Upper lobe of left lung (tissue), 6 donors: ENCODE measurements at regions not wholly inside any gene's neighbourhood (a gene's known extent, or its start where the extent isn't known, plus 50 kb on each side); places are given as distances from the start of the nearest gene placed in this dataset.

ENCODE experiments used
- ATAC-seq, 2 donors: fragments of 200-7000 bp; cut with Tn5 transposase; one replicate each; pipeline ENCODE4 v1.9.1; 2022; ENCODE audit warnings: mild to moderate bottlenecking in 2 of 2, moderate library complexity in 2 of 2; ENCODE audit not compliant: low FRiP score in 2 of 2
- DNase-seq, 2 donors: peaks; one replicate each; pipeline ENCODE4 v3.0.0-alpha.2; 2019 to 2020
- H3K27ac ChIP-seq, 4 donors: fragments of 200-600 bp; sonication (generic); one replicate each; pipeline ENCODE4 v1.5.1; 2016 to 2019
- H3K27me3 ChIP-seq, 4 donors: fragments of 200-600 bp; sonication (generic); one replicate each; pipeline ENCODE4 v1.5.1; 2017 to 2019
- H3K36me3 ChIP-seq, 4 donors: fragments of 200-600 bp; sonication (generic); one replicate each; pipeline ENCODE4 v1.5.1; 2016 to 2019
- H3K4me1 ChIP-seq, 4 donors: fragments of 200-600 bp; sonication (generic); one replicate each; pipeline ENCODE4 v1.5.1; 2018 to 2019
- H3K4me3 ChIP-seq, 4 donors: fragments of 200-600 bp; sonication (generic); one replicate each; pipeline ENCODE4 v1.5.1; 2017 to 2019; ENCODE audit warnings: mild to moderate bottlenecking in 2 of 4, moderate library complexity in 1 of 4
- H3K9me3 ChIP-seq, 4 donors: fragments of 200-600 bp; sonication (generic); one replicate each; pipeline ENCODE4 v1.5.1; 2018 to 2019
- EP300 ChIP-seq, 4 donors: sonication (generic); formaldehyde crosslinking; IDR thresholded peaks; one replicate each; pipeline ENCODE4 v1.5.1; 2017; ENCODE audit warnings: antibody characterized with exemption in 4 of 4, control low read depth in 2 of 4
- POLR2A ChIP-seq, 4 donors: fragments of 450-650 bp; IDR thresholded peaks; one replicate each; pipeline ENCODE4 v1.5.1; 2016 to 2017; ENCODE audit warnings: antibody characterized with exemption in 4 of 4, mild to moderate bottlenecking in 2 of 4
- POLR2AphosphoS5 ChIP-seq, 2 donors: sonication (generic); formaldehyde crosslinking; IDR thresholded peaks; one replicate each; pipeline ENCODE4 v1.5.1; 2017; ENCODE audit warnings: antibody characterized with exemption in 2 of 2
- WGBS, 2 donors: methylation state at CpG; one replicate each; pipeline ENCODE4 v1.1.5; 2017 to 2018; 5-methylcytosine and 5-hydroxymethylcytosine counted together
- TF ChIP-seq, protein P1 (sequence below), 6 experiments: fragments of 450-650 bp in 4 of 6; fragments of 200-600 bp in 2 of 6; sonication (generic) in 2 of 6; IDR thresholded peaks; one replicate each; pipeline ENCODE4 v1.5.1; 2016 to 2019; ENCODE audit warnings: antibody characterized with exemption in 6 of 6
- donor health status: DM: no; HTN: no; CAD: no; lungs with moderate emphysema.
- donor health status: DM: no; HTN: yes; CAD: no; lungs with severe emphysema.

DNA sequence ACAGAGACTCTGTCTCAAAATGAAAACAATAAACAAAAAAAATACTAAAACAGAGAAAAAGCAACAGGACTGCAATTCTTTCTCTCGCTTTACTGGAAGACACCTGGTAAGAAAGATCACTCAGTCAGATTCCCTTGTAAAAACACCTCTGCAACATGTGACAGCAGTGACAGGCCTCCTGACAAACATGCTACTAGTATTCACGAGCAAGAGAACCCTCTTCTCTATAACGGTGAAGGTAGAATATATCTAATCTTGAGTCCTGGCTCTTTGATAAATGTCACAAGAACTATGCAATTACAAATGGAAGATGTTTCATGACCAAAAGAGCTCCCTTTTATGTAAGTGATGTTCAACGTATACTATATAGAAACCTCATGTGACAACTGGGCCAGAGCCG lies 986.7 kb upstream of the LRRN3 start:
- Histone ChIP-seq H3K27ac (no peak overlapping the region), H3K9me3 (no peaks in the 10 kb centered on the region), H3K4me3 (no peak overlapping the region), H3K36me3 (no peaks in the 10 kb centered on the region), H3K4me1 (no peaks in the 10 kb centered on the region), H3K27me3 (no peaks in the 10 kb centered on the region)
- ATAC-seq (no peak), DNase-seq (no peak)
- WGBS, 2 donors, result 81 to 90% methylated on average over 5 of the region's 5 CpGs
- no peak for TF ChIP-seq POLR2A (IDR thresholded peaks at IDR 0.05)
- no peak for TF ChIP-seq EP300 (IDR thresholded peaks at IDR 0.05)
- TF ChIP-seq, protein P1, sequence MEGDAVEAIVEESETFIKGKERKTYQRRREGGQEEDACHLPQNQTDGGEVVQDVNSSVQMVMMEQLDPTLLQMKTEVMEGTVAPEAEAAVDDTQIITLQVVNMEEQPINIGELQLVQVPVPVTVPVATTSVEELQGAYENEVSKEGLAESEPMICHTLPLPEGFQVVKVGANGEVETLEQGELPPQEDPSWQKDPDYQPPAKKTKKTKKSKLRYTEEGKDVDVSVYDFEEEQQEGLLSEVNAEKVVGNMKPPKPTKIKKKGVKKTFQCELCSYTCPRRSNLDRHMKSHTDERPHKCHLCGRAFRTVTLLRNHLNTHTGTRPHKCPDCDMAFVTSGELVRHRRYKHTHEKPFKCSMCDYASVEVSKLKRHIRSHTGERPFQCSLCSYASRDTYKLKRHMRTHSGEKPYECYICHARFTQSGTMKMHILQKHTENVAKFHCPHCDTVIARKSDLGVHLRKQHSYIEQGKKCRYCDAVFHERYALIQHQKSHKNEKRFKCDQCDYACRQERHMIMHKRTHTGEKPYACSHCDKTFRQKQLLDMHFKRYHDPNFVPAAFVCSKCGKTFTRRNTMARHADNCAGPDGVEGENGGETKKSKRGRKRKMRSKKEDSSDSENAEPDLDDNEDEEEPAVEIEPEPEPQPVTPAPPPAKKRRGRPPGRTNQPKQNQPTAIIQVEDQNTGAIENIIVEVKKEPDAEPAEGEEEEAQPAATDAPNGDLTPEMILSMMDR (IDR thresholded peaks at IDR 0.05), result no peak
- TF ChIP-seq POLR2AphosphoS5 (IDR thresholded peaks at IDR 0.05), result no peak

DNA sequence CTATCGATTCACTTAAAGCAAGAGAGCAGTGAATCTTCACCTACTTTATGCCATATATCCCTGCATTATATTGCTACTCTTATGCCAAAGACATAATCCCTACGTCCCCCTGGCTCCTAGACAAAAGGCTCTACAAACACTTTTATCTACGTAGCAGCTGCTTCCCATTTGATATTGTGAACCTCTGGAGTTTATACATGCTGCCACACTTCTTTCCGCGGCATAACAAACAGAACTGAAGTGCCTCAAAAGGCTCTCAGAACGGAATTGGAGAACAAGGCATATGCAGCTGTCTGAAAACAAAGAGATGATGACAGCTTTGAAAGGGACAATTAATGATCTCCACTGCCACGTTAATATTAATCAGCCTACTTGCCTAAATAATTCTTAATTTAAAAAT lies 985.6 kb upstream of the LRRN3 start:
- Histone ChIP-seq H3K4me1 (no peaks in the 10 kb centered on the region), H3K36me3 (no peaks in the 10 kb centered on the region), H3K27ac (no peak overlapping the region), H3K27me3 (no peaks in the 10 kb centered on the region), H3K4me3 (no peak overlapping the region), H3K9me3 (no peaks in the 10 kb centered on the region)
- 29 to 32% methylated on average over 7 of the region's 7 CpGs for WGBS, 2 donors
- TF ChIP-seq POLR2AphosphoS5 (IDR thresholded peaks at IDR 0.05) (no peak), EP300 (IDR thresholded peaks at IDR 0.05) (no peak), POLR2A (IDR thresholded peaks at IDR 0.05) (no peak)
- TF ChIP-seq, protein P1 (IDR thresholded peaks at IDR 0.05), result no peak
- DNase-seq, result no peak
- ATAC-seq, result no peak

- Histone ChIP-seq H3K4me1 (no peaks in the 10 kb centered on the region), H3K27ac (no peak overlapping the region), H3K27me3 (no peaks in the 10 kb centered on the region), H3K36me3 (no peaks in the 10 kb centered on the region), H3K4me3 (no peak overlapping the region), H3K9me3 (no peaks in the 10 kb centered on the region)
- no peak for TF ChIP-seq POLR2A (IDR thresholded peaks at IDR 0.05)
- no peak for TF ChIP-seq EP300 (IDR thresholded peaks at IDR 0.05)
- TF ChIP-seq POLR2AphosphoS5 (IDR thresholded peaks at IDR 0.05), result no peak
- TF ChIP-seq, protein P1 (IDR thresholded peaks at IDR 0.05), result no peak
- no peak for ATAC-seq
- no peak for DNase-seq
These were observed 985.1 kb upstream of the LRRN3 start for GRCh38 chr7:110105840-110106239.

DNA sequence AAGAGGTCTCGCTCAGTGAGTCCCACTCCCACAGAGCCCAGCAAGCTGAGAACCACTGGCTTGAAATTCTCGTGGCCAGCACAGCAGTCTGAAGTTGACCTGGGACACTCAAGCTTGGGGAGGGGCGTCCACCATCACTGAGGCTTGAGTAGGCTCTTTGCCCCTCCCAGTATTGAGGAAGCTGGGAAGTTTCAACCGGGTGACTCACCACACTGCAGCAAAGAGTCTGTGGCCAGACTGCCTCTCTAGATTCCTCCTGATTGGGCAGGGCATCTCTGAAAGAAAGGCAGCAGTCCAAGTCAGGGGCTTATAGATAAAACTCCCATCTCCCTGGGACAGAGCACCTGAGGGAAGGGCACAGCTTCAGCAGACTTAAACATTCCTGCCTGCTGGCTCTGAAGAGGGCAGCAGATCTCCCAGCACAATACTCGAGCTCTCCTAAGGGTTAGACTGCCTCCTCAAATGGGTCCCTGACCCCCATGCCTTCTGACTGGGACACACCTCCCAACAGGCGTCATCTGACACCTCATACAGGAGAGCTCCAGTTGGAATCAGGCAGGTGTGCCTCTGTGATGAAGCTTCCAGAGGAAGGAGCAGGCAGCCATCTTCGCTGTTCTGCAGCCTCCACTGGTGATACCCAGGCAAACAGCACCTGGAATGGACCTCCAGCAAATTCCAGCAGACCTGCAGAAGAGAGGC lies 970.9 kb upstream of the LRRN3 start:
- no peaks in the 10 kb centered on the region for H3K4me1 ChIP-seq
- no peaks in the 10 kb centered on the region for H3K36me3 ChIP-seq
- H3K9me3 ChIP-seq, result peaks cover 0 to 7% (median 0%) of the 10 kb centered on the region in 4 donors
- ATAC-seq, result no peak
- 78 to 96% methylated on average over 3 to 7 of the region's 7 CpGs for WGBS, 2 donors
- no peaks in the 10 kb centered on the region for H3K27me3 ChIP-seq
- no peak for DNase-seq
- H3K27ac ChIP-seq, result no peak overlapping the region
- no peak overlapping the region for H3K4me3 ChIP-seq
- TF ChIP-seq POLR2AphosphoS5 (IDR thresholded peaks at IDR 0.05), result no peak
- no peak for TF ChIP-seq EP300 (IDR thresholded peaks at IDR 0.05)
- TF ChIP-seq, protein P1 (IDR thresholded peaks at IDR 0.05), result no peak
- TF ChIP-seq POLR2A (IDR thresholded peaks at IDR 0.05), result no peak

- TF ChIP-seq, protein P1 (IDR thresholded peaks at IDR 0.05), result no peak
- TF ChIP-seq POLR2AphosphoS5 (IDR thresholded peaks at IDR 0.05) (no peak), POLR2A (IDR thresholded peaks at IDR 0.05) (no peak), EP300 (IDR thresholded peaks at IDR 0.05) (no peak)
These were observed 961.8 kb upstream of the LRRN3 start for GRCh38 chr7:110129159-110129558.

More at GRCh38 chr7:110129159-110129558, 961.8 kb upstream of the LRRN3 start:
- DNase-seq (no peak), ATAC-seq (no peak)
- Histone ChIP-seq H3K4me1 (no peaks in the 10 kb centered on the region), H3K27me3 (no peaks in the 10 kb centered on the region), H3K9me3 (no peaks in the 10 kb centered on the region), H3K36me3 (no peaks in the 10 kb centered on the region), H3K27ac (no peak overlapping the region), H3K4me3 (no peak overlapping the region)
